HepG2 (cell line): ENCODE measurements at regions not wholly inside any gene's neighbourhood (a gene's known extent, or its start where the extent isn't known, plus 50 kb on each side); places are given as distances from the start of the nearest gene placed in this dataset.

Experiments used
- EZH2 ChIP-seq: conservative IDR thresholded peaks from 2 replicates; pipeline ENCODE4 v1.6.1; 2012; ENCODE audit warnings: mild to moderate bottlenecking, low read depth, low read length, moderate library complexity
- FOSL2 ChIP-seq: sonication (generic); formaldehyde crosslinking; IDR thresholded peaks from 2 replicates; pipeline ENCODE4 v1.4.0; 2020; ENCODE audit warnings: missing genetic modification reagents
- ISX ChIP-seq: sonication (generic); formaldehyde crosslinking; conservative IDR thresholded peaks from 2 replicates; pipeline ENCODE4 v1.5.0; 2020; ENCODE audit warnings: missing genetic modification reagents
- NR2F1 ChIP-seq, 2 experiments: fragments of 450-650 bp in 1 of 2; formaldehyde crosslinking in 1 of 2; IDR thresholded peaks; 2 replicates each; pipeline versions ENCODE4 v1.5.0 to v1.6.1; 2016 to 2020; ENCODE audit warnings: mild to moderate bottlenecking in 1 of 2, missing compliant biosample characterization in 1 of 2, missing genetic modification reagents in 1 of 2, moderate library complexity in 1 of 2
- POLR2A ChIP-seq, 2 experiments: IDR thresholded peaks; 2 replicates each; pipeline ENCODE4 v1.6.1; 2011; ENCODE audit warnings: low read depth in 2 of 2, low read length in 2 of 2, mild to moderate bottlenecking in 1 of 2, moderate library complexity in 1 of 2; ENCODE audit not compliant: insufficient read depth in 1 of 2
- ZKSCAN1 ChIP-seq: fragments of 150-350 bp; IDR thresholded peaks from 2 replicates; pipeline ENCODE4 v1.6.1; 2014; ENCODE audit warnings: low read length
- TF ChIP-seq, protein P1 (sequence below): conservative IDR thresholded peaks from 2 replicates; pipeline ENCODE4 v1.6.1; 2018; ENCODE audit warnings: missing genetic modification reagents
- TF ChIP-seq, protein P2 (sequence below): IDR thresholded peaks from 2 replicates; pipeline ENCODE4 v1.6.1; 2016; ENCODE audit warnings: low read depth, borderline replicate concordance
- TF ChIP-seq, protein P3 (sequence below): sonication (generic); formaldehyde crosslinking; conservative IDR thresholded peaks from 2 replicates; pipeline ENCODE4 v1.8.0; 2022; ENCODE audit warnings: mild to moderate bottlenecking, moderate library complexity, missing genetic modification reagents
- TF ChIP-seq, protein P4 (sequence below): sonication (generic); formaldehyde crosslinking; IDR thresholded peaks from 2 replicates; pipeline ENCODE4 v1.8.0; 2022; ENCODE audit warnings: mild to moderate bottlenecking, missing genetic modification reagents, moderate library complexity
- TF ChIP-seq, protein P5 (sequence below): sonication (generic); formaldehyde crosslinking; IDR thresholded peaks from 2 replicates; pipeline ENCODE4 v1.4.0; 2020; ENCODE audit warnings: mild to moderate bottlenecking, missing genetic modification reagents

DNA sequence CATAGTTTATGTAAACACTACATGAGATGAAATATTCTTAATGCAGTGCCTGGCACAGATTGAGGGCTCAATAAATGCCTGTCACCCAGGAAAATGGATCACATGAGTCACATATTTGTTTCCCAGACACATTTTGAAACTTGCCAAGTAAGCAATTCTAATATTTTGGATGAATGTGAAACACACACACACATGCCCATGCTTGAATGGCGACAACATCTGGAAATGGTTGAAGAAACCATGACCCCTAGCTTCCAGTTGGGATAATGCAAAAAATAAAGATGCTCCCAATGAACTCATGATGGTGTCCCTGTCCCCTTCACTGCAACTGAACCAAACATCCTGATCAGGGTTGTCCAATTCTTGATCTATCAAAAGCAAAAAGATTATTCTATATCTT is 797.3 kb downstream of the XPNPEP1 start:
- TF ChIP-seq, protein P1, sequence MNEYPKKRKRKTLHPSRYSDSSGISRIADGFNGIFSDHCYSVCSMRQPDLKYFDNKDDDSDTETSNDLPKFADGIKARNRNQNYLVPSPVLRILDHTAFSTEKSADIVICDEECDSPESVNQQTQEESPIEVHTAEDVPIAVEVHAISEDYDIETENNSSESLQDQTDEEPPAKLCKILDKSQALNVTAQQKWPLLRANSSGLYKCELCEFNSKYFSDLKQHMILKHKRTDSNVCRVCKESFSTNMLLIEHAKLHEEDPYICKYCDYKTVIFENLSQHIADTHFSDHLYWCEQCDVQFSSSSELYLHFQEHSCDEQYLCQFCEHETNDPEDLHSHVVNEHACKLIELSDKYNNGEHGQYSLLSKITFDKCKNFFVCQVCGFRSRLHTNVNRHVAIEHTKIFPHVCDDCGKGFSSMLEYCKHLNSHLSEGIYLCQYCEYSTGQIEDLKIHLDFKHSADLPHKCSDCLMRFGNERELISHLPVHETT (CRISPR knock-in tag) = no peak
- TF ChIP-seq EZH2 (no peak), ISX (CRISPR knock-in tag) (no peak), NR2F1 (CRISPR knock-in tag; IDR thresholded peaks at IDR 0.05) (no peak), FOSL2 (no peak), POLR2A (IDR thresholded peaks at IDR 0.05; ENCODE audit: insufficient read depth in 1 of 2, low read depth in 2 of 2, low read length in 2 of 2) (no peak), ZKSCAN1 (no peak)
- TF ChIP-seq, protein P2, sequence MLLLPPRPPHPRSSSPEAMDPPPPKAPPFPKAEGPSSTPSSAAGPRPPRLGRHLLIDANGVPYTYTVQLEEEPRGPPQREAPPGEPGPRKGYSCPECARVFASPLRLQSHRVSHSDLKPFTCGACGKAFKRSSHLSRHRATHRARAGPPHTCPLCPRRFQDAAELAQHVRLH = no peak
- TF ChIP-seq, protein P3, sequence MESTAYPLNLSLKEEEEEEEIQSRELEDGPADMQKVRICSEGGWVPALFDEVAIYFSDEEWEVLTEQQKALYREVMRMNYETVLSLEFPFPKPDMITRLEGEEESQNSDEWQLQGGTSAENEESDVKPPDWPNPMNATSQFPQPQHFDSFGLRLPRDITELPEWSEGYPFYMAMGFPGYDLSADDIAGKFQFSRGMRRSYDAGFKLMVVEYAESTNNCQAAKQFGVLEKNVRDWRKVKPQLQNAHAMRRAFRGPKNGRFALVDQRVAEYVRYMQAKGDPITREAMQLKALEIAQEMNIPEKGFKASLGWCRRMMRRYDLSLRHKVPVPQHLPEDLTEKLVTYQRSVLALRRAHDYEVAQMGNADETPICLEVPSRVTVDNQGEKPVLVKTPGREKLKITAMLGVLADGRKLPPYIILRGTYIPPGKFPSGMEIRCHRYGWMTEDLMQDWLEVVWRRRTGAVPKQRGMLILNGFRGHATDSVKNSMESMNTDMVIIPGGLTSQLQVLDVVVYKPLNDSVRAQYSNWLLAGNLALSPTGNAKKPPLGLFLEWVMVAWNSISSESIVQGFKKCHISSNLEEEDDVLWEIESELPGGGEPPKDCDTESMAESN (CRISPR knock-in tag) = no peak
- TF ChIP-seq, protein P4, sequence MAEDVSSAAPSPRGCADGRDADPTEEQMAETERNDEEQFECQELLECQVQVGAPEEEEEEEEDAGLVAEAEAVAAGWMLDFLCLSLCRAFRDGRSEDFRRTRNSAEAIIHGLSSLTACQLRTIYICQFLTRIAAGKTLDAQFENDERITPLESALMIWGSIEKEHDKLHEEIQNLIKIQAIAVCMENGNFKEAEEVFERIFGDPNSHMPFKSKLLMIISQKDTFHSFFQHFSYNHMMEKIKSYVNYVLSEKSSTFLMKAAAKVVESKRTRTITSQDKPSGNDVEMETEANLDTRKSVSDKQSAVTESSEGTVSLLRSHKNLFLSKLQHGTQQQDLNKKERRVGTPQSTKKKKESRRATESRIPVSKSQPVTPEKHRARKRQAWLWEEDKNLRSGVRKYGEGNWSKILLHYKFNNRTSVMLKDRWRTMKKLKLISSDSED (CRISPR knock-in tag) = no peak
- TF ChIP-seq, protein P5, sequence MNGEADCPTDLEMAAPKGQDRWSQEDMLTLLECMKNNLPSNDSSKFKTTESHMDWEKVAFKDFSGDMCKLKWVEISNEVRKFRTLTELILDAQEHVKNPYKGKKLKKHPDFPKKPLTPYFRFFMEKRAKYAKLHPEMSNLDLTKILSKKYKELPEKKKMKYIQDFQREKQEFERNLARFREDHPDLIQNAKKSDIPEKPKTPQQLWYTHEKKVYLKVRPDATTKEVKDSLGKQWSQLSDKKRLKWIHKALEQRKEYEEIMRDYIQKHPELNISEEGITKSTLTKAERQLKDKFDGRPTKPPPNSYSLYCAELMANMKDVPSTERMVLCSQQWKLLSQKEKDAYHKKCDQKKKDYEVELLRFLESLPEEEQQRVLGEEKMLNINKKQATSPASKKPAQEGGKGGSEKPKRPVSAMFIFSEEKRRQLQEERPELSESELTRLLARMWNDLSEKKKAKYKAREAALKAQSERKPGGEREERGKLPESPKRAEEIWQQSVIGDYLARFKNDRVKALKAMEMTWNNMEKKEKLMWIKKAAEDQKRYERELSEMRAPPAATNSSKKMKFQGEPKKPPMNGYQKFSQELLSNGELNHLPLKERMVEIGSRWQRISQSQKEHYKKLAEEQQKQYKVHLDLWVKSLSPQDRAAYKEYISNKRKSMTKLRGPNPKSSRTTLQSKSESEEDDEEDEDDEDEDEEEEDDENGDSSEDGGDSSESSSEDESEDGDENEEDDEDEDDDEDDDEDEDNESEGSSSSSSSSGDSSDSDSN = no peak
